NCI-H748 treated with DMSO at 0.1 percent for 48 hours (cell line): ENCODE measurements at regions not wholly inside any gene's neighbourhood (a gene's known extent, or its start where the extent isn't known, plus 50 kb on each side); places are given as distances from the start of the nearest gene placed in this dataset.

Experiments
- DNase-seq: peaks from one replicate; lab custom pipeline; 2025; lab: John Stamatoyannopoulos, UW

DNA sequence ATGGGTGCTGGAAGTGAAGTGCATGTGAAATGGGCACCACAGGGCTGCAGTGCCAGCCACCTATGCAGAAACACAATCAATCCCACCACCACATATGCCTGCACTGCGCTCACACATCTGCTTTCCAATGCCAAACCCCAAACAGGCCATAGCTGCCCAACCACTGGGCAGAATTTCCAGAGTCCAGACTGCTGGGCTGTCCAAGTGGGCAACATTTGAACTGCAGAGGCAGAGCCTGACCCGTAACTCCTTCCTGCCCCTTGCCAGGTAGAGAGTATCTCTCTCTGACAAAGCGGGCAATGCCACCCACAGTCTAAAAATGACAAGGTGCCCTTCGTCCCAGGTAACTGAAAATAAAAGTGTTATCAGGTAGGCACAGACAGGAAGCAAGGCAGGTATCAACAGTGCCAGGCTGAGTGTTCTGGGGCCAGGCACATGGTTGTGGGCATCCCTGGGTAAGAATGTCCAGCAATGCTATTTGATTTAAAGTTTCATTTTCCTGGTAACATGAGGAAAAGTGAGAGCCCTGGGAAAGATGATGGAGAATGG lies 79.5 kb downstream of the FOXA2 start:
- no peak for DNase-seq

DNA sequence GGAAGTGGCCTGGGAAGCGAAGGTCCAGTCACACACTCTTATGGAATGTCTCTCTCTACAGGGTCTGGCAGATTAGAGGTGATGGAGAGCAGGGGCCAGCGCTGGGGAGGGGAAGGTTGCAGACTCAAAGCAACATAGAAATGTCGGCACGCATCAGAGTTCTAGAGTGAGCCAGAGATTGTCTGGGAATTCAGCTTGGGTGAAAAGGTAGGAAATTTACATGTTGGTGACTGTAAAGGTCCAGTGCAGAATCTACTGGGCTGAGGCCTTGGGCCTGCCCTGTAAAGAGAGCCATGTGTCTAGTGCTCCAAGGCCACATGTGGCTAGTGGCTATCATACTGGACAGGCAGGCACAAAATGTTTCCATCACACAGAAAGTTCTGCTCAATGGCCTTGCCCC lies 80.8 kb downstream of the FOXA2 start:
- DNase-seq: no peak

DNA sequence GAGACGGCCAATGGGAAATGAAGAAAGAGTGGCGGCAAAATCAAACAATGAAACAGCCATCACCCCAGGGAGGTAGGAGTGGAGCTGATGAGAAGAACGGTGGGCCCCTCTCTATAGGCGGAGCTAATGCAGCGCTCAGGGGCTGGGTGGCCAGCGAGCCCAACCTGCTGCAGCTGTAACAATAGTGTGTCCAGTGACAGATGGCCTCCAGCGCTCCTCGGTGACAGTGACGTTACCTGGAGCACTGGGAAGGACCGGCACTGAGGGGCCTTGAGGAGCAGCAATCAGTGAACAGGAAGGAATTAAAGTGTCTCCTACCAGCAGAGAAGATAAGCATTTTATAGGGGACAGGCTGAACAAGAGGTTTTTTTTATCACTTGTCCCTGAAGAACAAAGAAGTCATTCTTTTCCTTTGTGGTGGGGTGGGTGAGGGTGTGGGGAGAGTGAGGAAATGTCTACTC lies 81.6 kb downstream of the FOXA2 start:
- no peak for DNase-seq

DNA sequence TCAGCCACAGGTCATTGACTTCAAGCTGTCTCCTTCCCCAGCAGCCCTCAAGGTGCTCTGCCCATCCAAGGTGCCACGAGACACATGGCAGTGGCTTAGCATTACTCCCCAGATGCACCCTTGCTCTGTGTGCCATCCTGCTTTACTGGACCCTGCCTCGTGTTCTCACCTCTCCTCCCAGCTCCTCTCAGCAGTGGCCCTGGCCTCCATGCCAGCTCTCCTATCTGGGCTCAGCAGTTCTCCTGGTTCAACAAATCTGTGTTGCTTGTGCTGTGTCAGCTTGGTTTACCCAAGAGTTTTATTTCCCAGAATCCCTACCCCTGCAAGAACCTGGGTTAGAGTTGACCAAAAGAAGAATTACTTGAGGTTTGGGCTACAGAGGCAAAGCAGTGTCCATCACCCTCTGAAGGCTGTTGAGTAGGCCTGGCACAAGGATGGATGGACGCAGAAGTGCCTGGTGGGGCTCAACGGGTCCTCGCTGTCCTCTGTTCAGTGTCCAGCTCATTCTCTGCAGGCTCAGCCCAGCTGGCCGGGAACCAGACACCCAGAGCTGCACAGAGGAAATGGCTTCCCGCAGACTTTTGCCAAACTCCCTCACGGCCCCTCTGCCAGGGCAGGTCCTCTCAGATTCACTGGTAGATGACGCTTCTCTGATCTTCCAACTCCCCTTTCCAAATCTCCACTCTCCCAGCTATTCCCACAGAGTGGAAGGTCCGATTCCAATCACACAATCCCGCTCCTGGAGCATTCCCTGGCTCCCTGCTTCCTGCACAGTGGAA lies 82.6 kb downstream of the FOXA2 start:
- no peak for DNase-seq

DNA sequence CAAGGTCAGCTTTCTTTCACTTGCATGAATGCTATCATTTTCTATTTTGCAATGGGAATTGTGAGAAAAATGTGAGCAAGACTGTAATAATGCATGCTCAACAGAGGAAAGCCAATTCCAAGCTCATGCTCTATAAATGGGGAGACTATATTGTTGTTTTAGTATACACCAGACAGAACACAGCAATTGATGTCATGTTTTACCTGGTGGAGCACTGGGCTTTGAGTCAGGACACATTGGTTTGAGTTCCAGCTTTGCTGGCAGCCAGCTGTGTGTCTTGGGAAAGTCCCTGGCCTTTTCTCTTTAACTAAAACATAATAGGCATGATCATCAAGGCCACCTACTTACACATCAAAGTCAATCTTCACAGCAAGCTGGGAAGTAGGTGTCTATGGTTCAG lies 83.3 kb downstream of the FOXA2 start:
- no peak for DNase-seq

DNA sequence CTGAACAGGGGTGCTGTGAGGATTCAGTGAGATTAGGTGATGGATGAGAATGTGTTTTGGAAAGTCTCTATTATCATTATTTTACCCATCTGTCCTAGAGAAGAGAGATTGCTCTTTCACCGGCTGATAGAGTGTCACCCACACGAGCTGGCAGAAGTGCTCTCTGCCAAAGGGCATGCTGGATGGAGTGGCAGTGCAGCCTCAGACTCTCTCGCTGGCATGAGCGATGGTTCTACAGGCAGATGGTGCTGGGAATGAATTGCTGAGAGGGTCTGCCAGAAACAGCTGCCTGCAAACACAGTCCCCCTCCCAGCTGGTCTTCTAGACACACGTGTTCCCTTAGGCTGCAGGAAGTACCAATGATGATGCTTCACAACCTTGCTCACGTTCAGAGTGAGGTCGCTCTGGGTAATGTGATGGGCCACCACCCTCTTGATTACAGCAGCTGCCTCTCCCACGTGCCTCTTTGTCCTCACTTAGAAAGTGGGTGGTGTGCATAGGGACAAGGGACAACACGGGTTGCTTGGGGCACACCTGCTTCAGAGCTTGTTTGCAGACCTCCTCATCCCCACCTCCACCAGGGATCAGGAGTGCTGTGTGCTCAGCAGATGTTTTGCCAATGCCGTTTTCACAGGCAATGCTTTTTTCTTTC lies 84.7 kb downstream of the FOXA2 start:
- peak; percentile 97 for DNase-seq

DNA sequence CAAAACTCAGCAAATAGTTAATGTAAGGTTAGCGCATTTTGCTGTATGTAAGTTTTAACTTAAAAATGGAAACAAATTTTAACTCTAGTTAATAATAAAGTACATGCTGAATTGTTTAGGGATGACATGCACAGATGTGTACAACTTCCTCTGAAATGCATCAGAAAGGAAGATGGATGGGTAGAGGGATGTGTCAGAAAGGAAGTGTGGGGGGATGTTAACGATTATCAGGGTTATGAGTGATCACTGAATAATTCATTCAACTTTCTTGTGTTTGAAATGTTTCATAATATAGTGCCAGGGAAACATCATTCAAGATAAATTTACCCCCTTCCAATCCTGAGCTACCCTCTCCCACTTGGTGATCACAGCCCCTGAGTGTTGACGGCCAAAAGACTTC lies 87.6 kb downstream of the FOXA2 start:
- no peak for DNase-seq

DNA sequence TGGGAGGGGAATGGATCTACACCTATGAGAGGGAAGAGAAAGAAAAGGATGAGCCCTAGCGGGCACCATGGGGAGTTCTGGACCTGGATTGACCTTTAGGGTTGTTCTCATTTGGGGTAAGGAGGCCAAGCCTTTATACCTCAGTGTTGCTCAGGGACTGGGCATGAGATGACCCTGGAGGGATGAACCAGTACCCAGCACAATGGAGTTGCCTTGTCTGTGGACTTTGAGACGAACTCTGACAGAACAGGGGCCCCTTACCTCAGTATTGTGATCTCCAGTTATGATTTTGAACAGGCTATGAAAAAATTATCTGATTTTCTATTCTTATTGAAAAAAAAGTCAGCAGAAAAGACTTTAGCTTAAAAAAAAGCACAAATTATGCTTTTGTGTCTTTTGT lies 88.6 kb downstream of the FOXA2 start:
- DNase-seq: no peak

DNA sequence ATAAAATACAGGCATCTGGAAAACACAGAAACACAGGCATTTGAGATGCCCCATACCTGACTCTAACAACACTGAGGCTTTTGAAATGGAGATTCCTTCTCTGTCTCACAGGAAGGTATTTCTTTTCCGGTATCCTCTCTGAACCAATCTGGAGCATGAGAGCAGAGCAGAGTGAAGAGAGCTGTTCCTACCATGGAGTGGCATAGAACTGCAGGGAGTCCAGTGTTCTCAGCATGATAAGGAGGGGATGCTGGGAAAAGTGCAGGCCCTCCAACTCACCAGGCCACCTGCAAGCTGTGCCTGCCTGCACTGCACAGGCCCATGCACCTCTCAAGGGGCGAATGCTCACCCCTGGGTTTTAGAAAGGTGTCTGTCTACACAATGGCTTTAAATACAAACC lies 89.2 kb downstream of the FOXA2 start:
- no peak for DNase-seq

DNA sequence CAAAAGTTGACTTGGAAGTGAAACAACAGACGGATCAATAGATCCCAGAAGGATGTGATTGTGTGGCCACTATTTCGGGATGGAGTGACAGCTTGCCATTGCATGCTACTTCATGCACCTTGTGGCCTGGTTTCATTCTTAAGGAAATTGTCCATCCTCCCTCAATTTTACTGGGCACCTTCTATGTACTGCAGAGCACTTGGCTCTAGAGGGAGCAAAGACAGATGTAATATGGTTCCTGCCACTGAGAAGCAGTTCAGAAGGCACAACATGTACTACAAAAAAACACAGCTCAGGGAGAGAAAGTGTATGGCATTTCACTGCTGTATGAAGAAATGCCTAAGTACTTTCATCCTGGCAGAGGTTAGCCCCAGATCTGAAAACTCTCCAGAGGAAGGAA lies 91.9 kb downstream of the FOXA2 start:
- DNase-seq: no peak

DNA sequence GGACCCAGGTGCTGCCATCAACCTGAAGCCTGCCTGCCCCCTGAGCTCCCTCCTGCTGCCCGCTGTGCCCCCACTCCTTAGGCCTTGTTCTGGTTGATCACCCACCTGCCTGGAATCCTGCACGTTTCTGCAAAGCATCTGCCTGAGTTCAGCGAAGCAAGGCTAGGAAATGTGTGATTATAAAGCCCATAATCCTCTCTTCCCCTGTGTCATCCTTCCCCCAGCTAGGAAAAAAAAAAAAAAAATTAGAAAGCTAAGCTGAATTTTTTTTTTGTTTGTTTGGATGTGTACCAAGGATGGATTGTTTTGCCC lies 93.2 kb downstream of the FOXA2 start:
- no peak for DNase-seq

DNA sequence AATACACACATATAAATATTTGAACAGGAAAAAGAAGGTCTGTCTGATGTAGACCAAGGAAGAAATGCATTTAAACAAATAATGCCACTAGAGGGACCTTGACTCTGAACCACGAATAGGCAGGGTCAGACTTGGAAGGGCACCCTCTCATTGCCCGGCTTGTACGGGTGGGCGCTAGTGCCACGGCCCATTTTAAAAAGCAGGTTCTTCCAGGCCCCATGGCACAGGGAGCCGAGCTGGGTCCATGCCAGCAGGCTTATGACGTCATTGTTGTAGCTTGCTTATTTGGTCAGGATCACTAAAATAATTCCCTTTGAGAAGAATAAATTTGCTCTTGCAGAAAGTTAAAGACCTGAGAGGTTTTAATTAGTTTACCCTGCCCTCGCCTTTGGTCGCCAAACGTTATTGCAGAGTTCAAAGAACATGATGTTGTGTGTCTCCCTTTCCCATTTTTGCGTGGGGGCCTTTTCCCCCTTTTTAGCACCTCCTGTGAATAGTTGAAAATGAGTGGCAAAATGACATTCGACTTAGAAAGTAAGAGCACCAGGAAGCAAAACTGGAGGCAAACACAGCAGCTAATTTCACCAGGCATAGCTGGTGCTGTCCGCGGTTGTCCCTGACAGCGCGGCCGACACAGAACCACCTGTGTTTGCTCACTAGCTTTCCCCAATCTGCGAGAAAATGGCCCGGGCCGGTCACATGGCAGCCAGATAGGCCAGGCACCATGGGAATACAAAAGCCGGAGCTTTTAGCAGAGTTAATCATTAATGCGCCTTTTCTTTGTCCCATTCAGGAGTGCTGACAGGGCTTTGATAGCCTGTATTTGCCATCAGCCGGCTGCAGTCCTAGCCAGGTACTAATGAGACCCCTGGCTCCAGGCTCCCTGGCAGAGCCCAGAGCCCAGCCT lies 93.8 kb downstream of the FOXA2 start:
- DNase-seq: peak; percentile 95

DNA sequence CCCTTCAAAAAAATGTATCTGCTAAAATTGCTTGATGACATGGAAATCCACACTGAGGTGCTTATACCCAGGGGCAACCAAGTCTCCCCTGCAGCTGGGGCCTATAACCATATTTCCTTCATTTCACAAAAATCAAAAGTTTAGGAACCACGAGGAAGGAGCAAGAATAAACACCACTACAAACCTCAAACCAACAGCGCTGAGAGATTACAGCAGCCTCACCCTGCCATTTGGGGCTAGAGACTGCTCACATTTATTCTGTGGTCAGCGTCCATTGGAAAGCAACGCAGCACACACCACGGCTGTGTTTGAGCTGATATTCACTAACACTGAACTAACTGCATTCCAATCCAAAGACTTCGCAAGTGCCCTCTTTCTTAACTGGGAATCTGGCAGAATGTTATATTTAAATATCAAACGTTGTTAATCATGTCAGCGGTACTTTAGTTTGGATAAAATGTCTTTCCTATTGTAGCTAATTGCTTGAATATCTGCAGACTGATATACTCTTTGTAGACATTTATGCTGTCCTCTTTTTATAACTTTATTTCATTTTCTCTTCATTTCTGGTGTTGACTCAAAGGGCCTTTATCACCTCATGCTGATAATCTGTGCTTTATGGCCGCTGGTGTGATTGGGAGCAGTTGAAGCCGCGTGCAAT lies 94.6 kb downstream of the FOXA2 start:
- no peak for DNase-seq

DNA sequence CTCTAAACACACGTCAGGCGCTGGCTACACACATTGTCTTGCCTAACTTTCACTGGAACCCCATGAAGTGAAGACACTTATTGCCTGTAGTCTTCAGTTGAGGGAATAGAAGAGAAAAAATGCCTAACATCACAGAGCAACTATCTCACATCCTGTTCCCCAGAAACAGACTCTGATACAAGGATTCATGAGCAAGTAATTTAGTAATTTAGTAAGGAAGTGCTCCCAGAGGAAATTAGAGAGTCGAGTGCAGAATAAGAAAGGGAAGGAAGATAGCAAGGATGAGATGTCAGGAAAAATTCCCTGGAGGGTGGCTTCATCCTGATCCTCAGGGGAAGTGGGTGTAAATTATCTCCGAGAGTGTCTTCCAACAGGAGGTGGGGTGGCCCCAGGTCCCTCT lies 104.0 kb downstream of the FOXA2 start:
- no peak for DNase-seq

DNA sequence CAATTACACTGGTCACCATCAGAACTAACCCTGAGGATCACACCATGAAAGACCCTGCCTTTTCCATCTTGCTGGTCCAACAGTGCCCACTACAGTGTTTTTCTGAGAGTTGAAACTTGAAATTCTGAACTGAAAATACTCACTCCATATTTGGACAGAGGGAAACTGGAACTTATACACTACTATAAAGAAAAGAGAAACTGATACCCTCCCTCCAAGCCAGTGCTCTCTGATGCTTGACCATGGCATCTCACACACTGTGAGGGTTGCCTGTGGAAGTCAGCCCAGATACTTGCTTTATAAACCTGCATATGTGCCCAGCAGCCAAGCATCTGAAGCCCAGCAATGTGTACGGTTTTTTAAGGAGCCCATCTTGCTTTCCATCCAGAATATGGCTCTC lies 108.7 kb downstream of the FOXA2 start:
- DNase-seq: no peak

DNA sequence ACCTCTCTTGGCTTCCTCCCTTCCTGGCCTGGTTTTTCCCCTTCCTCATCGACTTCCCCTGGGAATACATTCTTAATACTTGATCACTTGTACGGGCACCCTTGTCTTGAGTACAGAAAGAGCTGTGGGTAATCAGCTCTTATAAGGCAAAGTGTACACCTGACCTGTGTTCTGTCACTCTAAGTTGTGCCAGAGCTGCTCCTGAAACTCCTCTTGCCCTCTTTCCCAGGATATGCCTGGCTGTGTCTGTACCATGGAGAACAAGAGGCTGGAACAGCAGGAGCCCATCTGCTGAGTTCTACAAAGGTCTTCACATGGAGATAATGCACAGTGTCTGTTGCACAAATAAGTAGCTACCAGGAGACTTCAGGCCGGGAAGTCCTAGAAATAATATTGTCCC lies 110.1 kb downstream of the FOXA2 start:
- no peak for DNase-seq

DNA sequence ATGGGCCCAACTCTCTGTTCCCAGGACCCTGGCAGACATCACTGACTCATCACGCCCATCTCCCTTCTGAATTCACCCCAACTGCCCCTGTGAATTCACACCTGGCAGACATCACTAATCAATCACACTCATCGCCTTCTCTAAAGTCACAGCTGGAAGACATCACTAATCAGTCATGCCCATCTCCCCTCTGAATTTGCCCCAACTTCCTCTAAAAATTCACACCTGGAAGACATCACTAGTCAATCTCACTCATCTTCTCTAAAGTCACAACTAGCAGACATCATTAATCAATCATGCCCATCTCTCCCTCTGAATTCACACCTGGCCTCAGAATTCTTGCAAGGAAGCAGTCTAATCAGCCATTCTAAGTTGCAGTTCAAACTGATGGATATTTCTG lies 111.1 kb downstream of the FOXA2 start:
- no peak for DNase-seq

DNA sequence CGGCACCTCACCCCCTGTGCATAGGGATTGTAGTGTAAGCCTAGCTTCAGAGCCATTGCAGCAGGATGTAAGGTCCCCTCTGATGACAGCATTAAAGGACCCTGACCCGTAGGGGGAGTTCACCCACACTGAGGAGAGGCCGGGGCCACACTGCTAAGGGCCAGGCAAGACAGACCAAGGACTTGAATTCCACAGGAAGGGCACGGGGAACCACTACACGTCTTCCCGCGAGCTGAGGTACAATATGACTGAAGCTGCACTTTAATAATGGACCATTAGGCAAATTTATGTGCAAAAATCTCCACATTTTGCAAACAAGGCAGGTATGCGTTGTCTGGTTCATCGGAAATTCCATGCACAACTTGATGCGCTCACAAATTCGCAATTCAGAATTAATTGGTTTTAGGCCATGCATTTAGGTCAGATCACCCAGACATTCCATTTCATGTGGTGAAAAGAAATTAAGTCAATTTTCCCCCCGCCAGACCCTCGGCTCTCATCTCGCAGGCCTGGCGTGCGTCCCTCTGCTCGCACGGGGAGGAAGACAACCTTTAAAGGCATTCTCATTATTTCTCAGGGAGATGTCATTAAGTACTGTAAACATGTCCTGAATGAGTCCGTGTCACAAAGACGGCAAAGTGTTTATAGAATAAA lies 111.8 kb downstream of the FOXA2 start:
- DNase-seq: no peak

DNA sequence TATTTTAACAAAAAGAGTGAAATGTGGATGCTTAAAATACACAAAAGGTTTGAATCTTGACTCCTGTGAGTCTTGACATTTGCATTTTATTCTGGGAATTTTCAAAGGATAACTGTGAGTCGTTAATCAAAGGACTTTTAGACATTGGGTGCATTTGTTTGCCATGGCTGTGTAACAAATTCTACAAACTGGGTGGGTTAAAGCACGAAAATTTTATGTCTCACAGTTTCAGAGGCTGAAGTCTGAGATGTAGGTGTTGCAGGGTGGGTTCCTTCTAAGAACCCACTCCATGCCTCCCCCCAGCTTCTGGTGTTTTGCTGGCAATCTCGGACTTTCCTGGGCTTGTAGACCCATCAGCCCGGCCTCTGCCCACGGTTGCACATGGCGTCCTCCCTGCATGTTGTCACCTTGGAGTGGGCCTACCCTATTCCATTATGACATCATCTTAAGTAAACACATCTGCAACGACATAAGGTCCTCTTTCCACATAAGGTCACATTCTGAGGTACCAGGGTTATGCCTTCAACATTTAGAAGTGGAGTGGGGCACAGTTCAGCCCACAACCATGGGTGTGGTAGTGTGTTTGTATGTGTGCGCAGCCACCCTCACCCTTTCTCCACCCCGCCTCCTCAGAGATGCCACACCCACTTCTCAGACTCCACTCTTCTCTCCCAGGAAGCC lies 113.1 kb downstream of the FOXA2 start:
- DNase-seq: peak; percentile 75

DNA sequence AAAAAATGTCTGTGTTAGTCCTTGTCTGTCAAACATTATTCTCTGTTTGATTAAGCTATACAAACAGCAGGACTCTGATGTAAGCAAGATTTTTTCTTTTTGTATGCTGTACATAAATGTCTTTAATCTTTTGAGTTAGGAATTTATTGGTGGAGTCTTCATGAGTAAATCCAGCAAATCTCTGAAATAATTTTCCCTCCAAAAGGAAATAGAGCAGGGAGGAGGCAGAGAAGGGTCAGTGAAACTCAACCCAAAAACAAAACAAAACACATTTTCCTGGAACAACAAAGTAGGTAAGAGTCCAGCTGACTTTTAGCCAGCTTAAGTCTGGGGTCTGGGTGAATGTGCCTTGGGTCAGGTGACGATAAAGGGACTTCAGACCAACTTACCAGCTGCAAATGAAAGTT lies 113.7 kb downstream of the FOXA2 start:
- DNase-seq: no peak
